Astrocyte (in vitro differentiated cells and primary cell): ENCODE measurements at regions not wholly inside any gene's neighbourhood (a gene's known extent, or its start where the extent isn't known, plus 50 kb on each side); places are given as distances from the start of the nearest gene placed in this dataset.
"Not testable (repeated sequence)": the region's sequence is repeated elsewhere in the genome, so short reads cannot be mapped to it uniquely, and the experiment has no call there.

Source experiments
- DNase-seq: peaks from one replicate; pipeline ENCODE4 v3.0.0-alpha.2; 2010; ENCODE audit warnings: low read depth
- FAIRE-seq: peaks from 2 replicates; lab custom pipeline; 2011; peaks lifted over from hg19 to GRCh38; lab: Jason Lieb, UNC
- H2AFZ ChIP-seq: 2 replicates; pipeline ENCODE4 v1.6.0; 2012; ENCODE audit warnings: low read depth, low read length, inconsistent platforms
- H3K27ac ChIP-seq: 2 replicates; pipeline ENCODE4 v1.5.1; 2011; ENCODE audit warnings: low read depth, low read length, inconsistent platforms
- H3K27me3 ChIP-seq: 2 replicates; pipeline ENCODE4 v1.6.0; 2011; ENCODE audit warnings: low read length, inconsistent platforms; ENCODE audit not compliant: insufficient read depth
- H3K36me3 ChIP-seq: 2 replicates; pipeline ENCODE4 v1.5.1; 2011; ENCODE audit warnings: low read length, inconsistent platforms; ENCODE audit not compliant: insufficient read depth
- H3K4me1 ChIP-seq: 2 replicates; pipeline ENCODE4 v1.5.1; 2011; ENCODE audit warnings: low read length, inconsistent platforms; ENCODE audit not compliant: insufficient read depth
- H3K4me2 ChIP-seq: 2 replicates; pipeline ENCODE4 v1.6.0; 2012; ENCODE audit warnings: low read length, inconsistent platforms
- H3K4me3 ChIP-seq: 2 replicates; pipeline ENCODE4 v1.5.1; 2011; ENCODE audit warnings: low read depth, mild to moderate bottlenecking, low read length, inconsistent platforms; ENCODE audit not compliant: insufficient read depth
- H3K79me2 ChIP-seq: 2 replicates; pipeline ENCODE4 v1.6.0; 2012; ENCODE audit warnings: mild to moderate bottlenecking, low read length, inconsistent platforms; ENCODE audit not compliant: insufficient read depth
- H3K9ac ChIP-seq: 2 replicates; pipeline ENCODE4 v1.6.0; 2012; ENCODE audit warnings: mild to moderate bottlenecking, low read length, inconsistent platforms
- H3K9me3 ChIP-seq: 2 replicates; pipeline ENCODE4 v1.5.1; 2012; ENCODE audit warnings: low read depth, mild to moderate bottlenecking, low read length, inconsistent platforms; ENCODE audit not compliant: insufficient read depth
- H4K20me1 ChIP-seq: 2 replicates; pipeline ENCODE4 v1.6.0; 2012; ENCODE audit warnings: low read length, inconsistent platforms; ENCODE audit not compliant: insufficient read depth
- H3K27ac Mint-ChIP-seq: one replicate; pipeline ENCODE4 v1.8.0; 2021; ENCODE audit warnings: mild to moderate bottlenecking, mixed read lengths; ENCODE audit not compliant: unreplicated experiment
- H3K27me3 Mint-ChIP-seq: one replicate; pipeline ENCODE4 v1.8.0; 2021; ENCODE audit warnings: low read depth, mixed read lengths; ENCODE audit not compliant: unreplicated experiment
- H3K36me3 Mint-ChIP-seq: one replicate; pipeline ENCODE4 v1.8.0; 2021; ENCODE audit warnings: low read depth, mixed read lengths; ENCODE audit not compliant: unreplicated experiment
- H3K4me1 Mint-ChIP-seq: one replicate; pipeline ENCODE4 v1.8.0; 2021; ENCODE audit warnings: low read depth, mixed read lengths; ENCODE audit not compliant: unreplicated experiment
- H3K4me3 Mint-ChIP-seq: one replicate; pipeline ENCODE4 v1.8.0; 2021; ENCODE audit warnings: mild to moderate bottlenecking, moderate library complexity, mixed read lengths; ENCODE audit not compliant: unreplicated experiment
- H3K9me3 Mint-ChIP-seq: one replicate; pipeline ENCODE4 v1.8.0; 2021; ENCODE audit warnings: mild to moderate bottlenecking, mixed read lengths; ENCODE audit not compliant: unreplicated experiment
- EZH2 ChIP-seq: IDR thresholded peaks from 2 replicates; pipeline ENCODE4 v1.6.1; 2012; ENCODE audit warnings: mild to moderate bottlenecking, low read length, inconsistent platforms; ENCODE audit not compliant: insufficient read depth
- TF ChIP-seq, protein P1 (sequence below): IDR thresholded peaks from 2 replicates; pipeline ENCODE4 v1.5.1; 2011; ENCODE audit warnings: low read depth, mild to moderate bottlenecking, inconsistent platforms, low read length, moderate library complexity; ENCODE audit not compliant: insufficient read depth

- Histone ChIP-seq H4K20me1 (no peaks in the 10 kb centered on the region), H3K9me3 (peaks cover 5% of the 10 kb centered on the region), H3K4me1 (no peaks in the 10 kb centered on the region), H3K27ac (no peak overlapping the region), H3K36me3 (no peaks in the 10 kb centered on the region), H2AFZ (no peak overlapping the region), H3K27me3 (no peaks in the 10 kb centered on the region), H3K4me3 (no peak overlapping the region), H3K79me2 (no peaks in the 10 kb centered on the region), H3K9ac (no peak overlapping the region), H3K4me2 (no peak overlapping the region)
- Mint-ChIP-seq H3K27ac (no peak overlapping the region), H3K9me3 (peaks cover 16% of the 10 kb centered on the region), H3K4me3 (no peak overlapping the region), H3K27me3 (no peaks in the 10 kb centered on the region), H3K36me3 (peaks cover 6% of the 10 kb centered on the region), H3K4me1 (peaks cover 4% of the 10 kb centered on the region)
- FAIRE-seq (no peak), DNase-seq (no peak)
- TF ChIP-seq, protein P1, sequence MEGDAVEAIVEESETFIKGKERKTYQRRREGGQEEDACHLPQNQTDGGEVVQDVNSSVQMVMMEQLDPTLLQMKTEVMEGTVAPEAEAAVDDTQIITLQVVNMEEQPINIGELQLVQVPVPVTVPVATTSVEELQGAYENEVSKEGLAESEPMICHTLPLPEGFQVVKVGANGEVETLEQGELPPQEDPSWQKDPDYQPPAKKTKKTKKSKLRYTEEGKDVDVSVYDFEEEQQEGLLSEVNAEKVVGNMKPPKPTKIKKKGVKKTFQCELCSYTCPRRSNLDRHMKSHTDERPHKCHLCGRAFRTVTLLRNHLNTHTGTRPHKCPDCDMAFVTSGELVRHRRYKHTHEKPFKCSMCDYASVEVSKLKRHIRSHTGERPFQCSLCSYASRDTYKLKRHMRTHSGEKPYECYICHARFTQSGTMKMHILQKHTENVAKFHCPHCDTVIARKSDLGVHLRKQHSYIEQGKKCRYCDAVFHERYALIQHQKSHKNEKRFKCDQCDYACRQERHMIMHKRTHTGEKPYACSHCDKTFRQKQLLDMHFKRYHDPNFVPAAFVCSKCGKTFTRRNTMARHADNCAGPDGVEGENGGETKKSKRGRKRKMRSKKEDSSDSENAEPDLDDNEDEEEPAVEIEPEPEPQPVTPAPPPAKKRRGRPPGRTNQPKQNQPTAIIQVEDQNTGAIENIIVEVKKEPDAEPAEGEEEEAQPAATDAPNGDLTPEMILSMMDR = no peak
- TF ChIP-seq EZH2 = no peak
These were observed 373.5 kb upstream of the TRPC7 start for GRCh38 chr5:136738829-136739228.

DNA sequence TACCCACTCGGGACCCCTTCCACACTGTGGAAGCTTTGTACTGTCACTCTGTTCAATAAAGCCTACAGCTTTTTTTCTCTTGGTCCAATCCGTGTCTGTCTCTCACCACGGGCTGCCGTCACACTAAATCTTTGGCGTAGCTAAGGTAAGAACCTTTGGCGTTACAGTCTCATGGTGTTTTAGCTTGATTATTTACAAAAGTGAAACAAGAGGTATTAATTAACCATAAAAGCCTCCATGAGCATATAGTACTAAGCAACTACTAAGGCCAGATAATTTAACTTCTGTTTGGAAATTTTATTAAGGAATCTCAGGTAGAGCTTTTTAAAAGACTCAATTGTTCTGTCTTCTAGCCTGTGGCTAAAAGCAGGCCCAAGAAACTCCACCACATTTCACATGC, 370.7 kb upstream of the TRPC7 start:
- DNase-seq (no peak), FAIRE-seq (no peak)
- Mint-ChIP-seq H3K9me3 (peaks cover 8% of the 10 kb centered on the region), H3K27ac (no peak overlapping the region), H3K27me3 (no peaks in the 10 kb centered on the region), H3K4me1 (peaks cover 14% of the 10 kb centered on the region), H3K4me3 (no peak overlapping the region), H3K36me3 (peaks cover 6% of the 10 kb centered on the region)
- Histone ChIP-seq H3K9ac (no peak overlapping the region), H3K36me3 (no peaks in the 10 kb centered on the region), H3K4me2 (no peak overlapping the region), H3K79me2 (no peaks in the 10 kb centered on the region), H3K27ac (no peak overlapping the region), H3K27me3 (no peaks in the 10 kb centered on the region), H3K4me1 (peaks cover 10% of the 10 kb centered on the region), H3K4me3 (no peak overlapping the region), H4K20me1 (no peaks in the 10 kb centered on the region), H3K9me3 (no peaks in the 10 kb centered on the region), H2AFZ (no peak overlapping the region)
- TF ChIP-seq EZH2 = no peak
- TF ChIP-seq, protein P1 = no peak

DNA sequence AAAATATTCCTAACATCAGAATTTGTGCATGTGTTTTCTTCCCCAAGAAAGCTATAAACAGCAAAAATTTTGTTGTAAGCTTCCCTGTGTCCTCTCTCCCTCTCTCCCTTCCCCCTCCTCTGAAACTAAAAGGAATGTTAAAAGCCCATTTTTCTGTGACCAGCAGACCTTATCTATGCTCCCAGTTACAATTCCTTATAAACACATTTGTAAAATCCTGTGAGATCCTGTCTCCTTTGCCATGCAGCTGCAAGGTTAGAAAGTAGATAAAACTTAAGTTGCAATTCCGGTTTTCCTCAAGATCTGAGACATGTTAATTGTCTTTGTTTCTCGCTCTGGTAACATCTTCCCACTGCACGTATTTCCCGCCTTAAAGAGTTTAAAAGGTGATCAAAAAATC, 370.3 kb upstream of the TRPC7 start:
- peaks cover 18% of the 10 kb centered on the region for H3K4me1 Mint-ChIP-seq
- H2AFZ ChIP-seq, H3K4me3 Mint-ChIP-seq, H3K4me3 ChIP-seq, DNase-seq, H3K9me3 ChIP-seq, H3K27me3 Mint-ChIP-seq, H3K9me3 Mint-ChIP-seq, H3K27me3 ChIP-seq, H3K27ac ChIP-seq, H3K79me2 ChIP-seq, H3K4me2 ChIP-seq, H3K27ac Mint-ChIP-seq, FAIRE-seq, H4K20me1 ChIP-seq, H3K36me3 Mint-ChIP-seq, H3K9ac ChIP-seq, H3K36me3 ChIP-seq: not testable (repeated sequence)
- H3K4me1 ChIP-seq = peaks cover 14% of the 10 kb centered on the region
